Panc1 (cell line): ENCODE measurements at regions not wholly inside any gene's neighbourhood (a gene's known extent, or its start where the extent isn't known, plus 50 kb on each side); places are given as distances from the start of the nearest gene placed in this dataset.

ENCODE experiments used
- POLR2AphosphoS5 ChIP-seq: IDR thresholded peaks from 2 replicates; pipeline ENCODE4 v1.6.1; 2012; ENCODE audit warnings: mild to moderate bottlenecking, low read depth, low read length, moderate library complexity
- REST ChIP-seq, 2 experiments: IDR thresholded peaks; 2 replicates each; pipeline ENCODE4 v1.6.1; 2011 to 2012; ENCODE audit warnings: low read depth in 2 of 2, control low read depth in 1 of 2, low read length in 1 of 2, mild to moderate bottlenecking in 1 of 2, moderate library complexity in 1 of 2; ENCODE audit not compliant: insufficient read depth in 1 of 2
- SIN3A ChIP-seq: IDR thresholded peaks from 2 replicates; pipeline ENCODE4 v1.6.1; 2012; ENCODE audit warnings: low read depth, mild to moderate bottlenecking, low read length, moderate library complexity, borderline replicate concordance; ENCODE audit not compliant: insufficient read depth
- TCF7L2 ChIP-seq: IDR thresholded peaks from 2 replicates; pipeline ENCODE4 v1.6.1; 2011; ENCODE audit warnings: mild to moderate bottlenecking, low read depth, low read length, inconsistent platforms
- TF ChIP-seq, protein P1 (sequence below): fragments of 450-650 bp; IDR thresholded peaks from 2 replicates; pipeline ENCODE4 v1.5.1; 2017; ENCODE audit warnings: mild to moderate bottlenecking

DNA sequence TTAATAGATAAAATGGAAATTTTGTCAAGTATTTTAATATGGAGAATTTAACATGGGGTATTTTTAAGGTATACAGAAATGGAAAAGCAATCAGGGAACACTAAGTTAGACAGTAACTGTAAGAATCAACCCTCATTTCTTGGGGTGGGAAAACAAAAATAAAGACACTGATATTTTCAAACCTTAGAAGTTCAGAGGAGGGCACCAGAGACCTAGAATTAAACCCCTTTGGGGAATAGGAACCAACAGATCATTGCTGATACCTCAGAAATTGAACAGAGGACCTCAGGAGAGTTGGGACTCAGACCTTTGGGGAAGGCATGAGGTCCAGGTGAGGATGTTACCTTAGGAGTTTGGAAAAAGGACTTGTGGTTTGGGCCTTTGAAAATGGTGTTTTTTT lies 435.6 kb downstream of the TMA16 start:
- TF ChIP-seq REST (IDR thresholded peaks at IDR 0.05; ENCODE audit: insufficient read depth in 1 of 2, low read depth in 2 of 2, low read length in 1 of 2) (no peak), POLR2AphosphoS5 (no peak), SIN3A (no peak), TCF7L2 (no peak)
- TF ChIP-seq, protein P1, sequence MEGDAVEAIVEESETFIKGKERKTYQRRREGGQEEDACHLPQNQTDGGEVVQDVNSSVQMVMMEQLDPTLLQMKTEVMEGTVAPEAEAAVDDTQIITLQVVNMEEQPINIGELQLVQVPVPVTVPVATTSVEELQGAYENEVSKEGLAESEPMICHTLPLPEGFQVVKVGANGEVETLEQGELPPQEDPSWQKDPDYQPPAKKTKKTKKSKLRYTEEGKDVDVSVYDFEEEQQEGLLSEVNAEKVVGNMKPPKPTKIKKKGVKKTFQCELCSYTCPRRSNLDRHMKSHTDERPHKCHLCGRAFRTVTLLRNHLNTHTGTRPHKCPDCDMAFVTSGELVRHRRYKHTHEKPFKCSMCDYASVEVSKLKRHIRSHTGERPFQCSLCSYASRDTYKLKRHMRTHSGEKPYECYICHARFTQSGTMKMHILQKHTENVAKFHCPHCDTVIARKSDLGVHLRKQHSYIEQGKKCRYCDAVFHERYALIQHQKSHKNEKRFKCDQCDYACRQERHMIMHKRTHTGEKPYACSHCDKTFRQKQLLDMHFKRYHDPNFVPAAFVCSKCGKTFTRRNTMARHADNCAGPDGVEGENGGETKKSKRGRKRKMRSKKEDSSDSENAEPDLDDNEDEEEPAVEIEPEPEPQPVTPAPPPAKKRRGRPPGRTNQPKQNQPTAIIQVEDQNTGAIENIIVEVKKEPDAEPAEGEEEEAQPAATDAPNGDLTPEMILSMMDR, result no peak
